Fibroblast of skin of back (primary cell): ENCODE measurements at regions not wholly inside any gene's neighbourhood (a gene's known extent, or its start where the extent isn't known, plus 50 kb on each side); places are given as distances from the start of the nearest gene placed in this dataset.
"Not testable (repeated sequence)": the region's sequence is repeated elsewhere in the genome, so short reads cannot be mapped to it uniquely, and the experiment has no call there.

Experiments used
- DNase-seq: peaks from one replicate; pipeline ENCODE4 v3.0.0-alpha.2; 2013

GRCh38 chr2:7860693-7861092 lies 821.2 kb upstream of the ID2 start:
- DNase-seq = peak; percentile 55

GRCh38 chr2:7861910-7862702 lies 819.8 kb upstream of the ID2 start:
- DNase-seq = peak; percentile 18

- no peak for DNase-seq
Measured at GRCh38 chr2:7866104-7866503, 815.8 kb upstream of the ID2 start.

GRCh38 chr2:7866825-7867224 lies 815.0 kb upstream of the ID2 start:
- no peak for DNase-seq

DNA sequence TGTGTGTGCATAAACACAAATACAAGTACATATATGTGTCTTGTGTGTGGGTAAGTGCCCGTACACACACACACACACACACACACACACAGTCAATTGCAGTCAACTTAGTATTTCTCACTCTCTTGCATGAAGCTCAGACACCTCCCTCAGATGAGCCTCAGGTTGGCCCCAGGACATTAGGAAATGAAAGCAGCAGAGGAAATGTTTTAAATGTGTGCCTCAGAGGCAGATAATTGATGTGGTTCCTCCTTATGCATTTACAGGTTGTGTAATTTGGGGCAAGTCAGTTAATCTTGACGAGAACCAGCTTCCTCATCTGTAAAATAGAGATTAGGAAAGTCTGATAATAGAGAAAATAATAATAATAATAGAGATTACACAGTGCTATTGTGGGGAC lies 814.0 kb upstream of the ID2 start:
- no peak for DNase-seq

DNA sequence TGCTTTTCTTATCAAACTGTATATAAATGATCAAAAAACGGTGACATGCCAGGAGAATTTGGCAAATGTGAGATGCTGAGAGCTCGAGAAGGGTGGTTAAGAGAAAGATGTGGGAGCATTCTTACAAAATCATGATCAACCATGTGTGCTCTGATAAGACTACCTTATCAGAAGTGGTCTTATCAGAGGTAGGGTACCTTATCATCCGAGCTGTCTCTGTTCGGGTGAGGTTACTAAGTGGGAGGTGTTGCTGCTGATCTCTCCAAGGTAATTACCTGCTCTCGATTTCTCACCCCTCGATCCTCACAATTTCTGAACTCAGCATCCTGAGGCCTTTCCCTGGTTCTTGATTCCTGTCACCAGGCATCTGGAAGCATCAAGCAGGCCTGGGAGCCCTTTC lies 813.0 kb upstream of the ID2 start:
- DNase-seq = no peak

DNA sequence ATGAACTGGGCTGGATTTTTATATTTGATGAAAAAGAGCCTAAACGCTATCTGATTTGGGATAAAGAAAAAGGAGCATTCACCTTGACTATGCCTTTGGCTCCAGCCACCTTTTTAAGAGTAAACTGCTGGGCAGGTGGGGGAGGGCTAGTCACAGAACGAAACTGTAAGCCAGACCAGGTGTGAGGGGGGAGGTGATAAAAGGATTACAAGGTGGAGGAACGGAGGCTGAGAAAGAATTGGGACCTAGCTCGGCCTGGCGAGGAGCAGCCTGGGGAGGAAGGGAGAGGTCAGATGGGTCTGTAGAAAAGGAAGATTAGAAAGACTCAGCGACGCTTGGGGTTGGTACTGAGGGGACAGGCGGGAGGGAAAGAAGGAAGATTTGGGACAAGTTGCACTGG lies 805.4 kb upstream of the ID2 start:
- not testable (repeated sequence) for DNase-seq

- DNase-seq = not testable (repeated sequence)
Measured at GRCh38 chr2:7878266-7878665, 803.6 kb upstream of the ID2 start.

- DNase-seq = peak; percentile 76
Measured at GRCh38 chr2:7878786-7879482, 802.9 kb upstream of the ID2 start.

GRCh38 chr2:7879483-7879835 lies 802.4 kb upstream of the ID2 start:
- DNase-seq = no peak

DNA sequence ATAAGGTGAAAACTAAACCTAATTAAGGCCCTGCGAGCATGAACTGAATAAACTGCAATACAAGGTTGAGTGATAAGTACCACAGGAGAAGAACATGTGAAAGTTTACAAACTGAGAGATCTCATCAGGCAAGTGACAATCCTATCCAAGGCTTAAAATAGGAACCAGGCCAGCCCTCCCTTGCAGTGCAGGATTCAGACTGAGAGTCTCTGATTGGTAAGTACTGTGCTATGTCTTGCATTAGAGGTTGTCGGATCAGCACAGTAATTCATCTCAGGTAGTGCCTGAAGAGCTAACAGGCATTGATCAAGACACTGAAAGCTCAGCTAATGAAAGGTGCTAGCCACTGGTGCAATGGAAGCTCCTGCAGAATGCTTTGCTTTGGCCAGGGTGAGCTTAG lies 801.7 kb upstream of the ID2 start:
- DNase-seq = no peak

DNA sequence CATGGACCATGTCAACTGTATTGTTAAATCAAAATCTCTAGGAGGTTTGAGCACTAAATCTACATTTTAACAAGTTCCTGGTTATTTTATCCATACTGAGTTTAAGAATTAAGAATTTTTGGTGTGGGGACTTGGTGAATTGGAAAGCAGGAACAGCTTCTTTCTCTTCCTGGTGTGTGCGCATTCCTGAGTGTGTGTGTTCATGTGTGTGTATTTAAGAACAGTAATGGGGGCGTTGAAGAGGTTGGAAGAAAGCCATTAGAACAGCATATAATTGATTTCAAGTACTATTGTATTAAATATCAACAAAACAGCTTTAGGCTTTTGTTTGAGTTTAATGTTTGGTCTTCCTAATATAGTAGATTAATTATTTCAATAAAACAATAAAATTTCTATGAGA lies 801.3 kb upstream of the ID2 start:
- DNase-seq = no peak

DNA sequence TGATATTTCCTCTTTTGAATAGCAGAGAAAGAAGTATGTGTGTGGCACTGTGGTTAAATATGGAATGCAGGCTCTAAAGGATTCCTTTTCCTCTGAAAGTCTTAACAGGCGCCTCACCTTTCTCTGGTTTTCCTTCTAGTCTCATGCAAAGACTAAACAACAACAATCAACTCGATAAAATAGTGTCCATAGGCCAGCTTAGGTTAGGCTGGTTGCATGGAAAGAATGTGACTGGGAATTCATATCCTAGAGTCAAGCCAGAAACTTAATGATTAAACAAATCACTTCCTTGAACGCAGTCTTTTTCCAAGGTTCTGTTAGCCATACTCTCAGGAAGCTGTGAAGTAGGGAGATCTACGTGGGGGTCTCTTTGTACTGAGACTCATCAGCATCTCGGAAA lies 800.8 kb upstream of the ID2 start:
- DNase-seq = peak; percentile 58

DNA sequence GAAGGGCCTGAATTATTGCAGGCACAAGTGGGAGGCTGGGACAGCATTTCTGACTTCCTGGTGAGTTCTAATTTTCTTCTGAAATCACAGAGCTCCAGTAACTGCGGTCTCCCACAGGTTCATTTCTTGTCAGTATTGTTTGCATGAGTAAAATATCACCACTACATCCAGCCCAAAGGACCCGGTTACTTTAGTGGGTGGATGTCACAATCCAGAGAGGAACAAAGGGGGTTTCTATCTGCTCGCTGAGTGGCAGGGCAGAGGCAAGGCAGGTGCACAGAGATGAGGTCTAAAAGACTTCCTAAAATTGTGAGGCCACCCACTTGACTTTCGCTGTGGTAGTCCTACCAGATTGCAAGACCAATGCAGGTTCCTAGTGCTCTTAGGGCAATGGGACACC lies 800.4 kb upstream of the ID2 start:
- DNase-seq = no peak

DNA sequence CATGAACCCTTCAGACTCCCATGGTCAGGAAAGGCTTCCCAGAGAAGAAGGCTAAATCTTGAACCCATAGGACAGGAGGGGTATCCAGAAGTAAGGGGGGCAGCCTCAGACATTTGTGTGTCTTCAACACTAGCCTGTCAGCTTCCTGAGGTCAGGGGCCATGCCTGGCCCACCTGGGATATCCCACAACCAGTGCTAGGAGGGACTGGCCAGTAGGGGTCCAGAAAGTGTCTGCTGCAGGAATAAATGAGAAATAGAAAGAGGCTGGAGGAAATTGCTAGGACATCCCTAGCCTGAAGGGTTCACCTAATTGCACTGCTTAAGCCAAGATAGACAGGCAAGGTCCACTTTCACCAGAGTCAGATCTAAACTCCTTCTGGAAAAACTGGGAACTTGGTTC lies 799.6 kb upstream of the ID2 start:
- DNase-seq = no peak

- no peak for DNase-seq
Measured at GRCh38 chr2:7884338-7884737, 797.5 kb upstream of the ID2 start.

DNA sequence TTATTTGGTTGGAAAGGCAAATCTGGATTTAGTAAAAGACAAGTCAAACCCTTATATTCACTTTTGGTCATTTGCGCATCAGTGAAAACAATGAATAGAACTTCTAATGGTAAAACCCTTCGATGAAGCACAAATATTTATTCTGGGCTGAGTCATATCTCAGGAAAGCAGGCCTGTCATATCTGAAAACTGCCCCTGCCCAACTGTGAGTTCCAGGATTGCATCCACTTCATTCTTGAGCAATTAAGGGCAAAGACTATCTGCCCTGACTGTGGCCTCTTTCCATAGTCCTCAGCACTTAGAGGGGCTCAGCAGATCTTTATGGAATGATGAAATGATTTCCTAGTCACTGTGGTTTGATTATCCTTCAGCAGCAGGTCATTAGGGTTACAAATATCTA lies 795.2 kb upstream of the ID2 start:
- DNase-seq = peak; percentile 43

GRCh38 chr2:7887441-7887840 lies 794.4 kb upstream of the ID2 start:
- no peak for DNase-seq

DNA sequence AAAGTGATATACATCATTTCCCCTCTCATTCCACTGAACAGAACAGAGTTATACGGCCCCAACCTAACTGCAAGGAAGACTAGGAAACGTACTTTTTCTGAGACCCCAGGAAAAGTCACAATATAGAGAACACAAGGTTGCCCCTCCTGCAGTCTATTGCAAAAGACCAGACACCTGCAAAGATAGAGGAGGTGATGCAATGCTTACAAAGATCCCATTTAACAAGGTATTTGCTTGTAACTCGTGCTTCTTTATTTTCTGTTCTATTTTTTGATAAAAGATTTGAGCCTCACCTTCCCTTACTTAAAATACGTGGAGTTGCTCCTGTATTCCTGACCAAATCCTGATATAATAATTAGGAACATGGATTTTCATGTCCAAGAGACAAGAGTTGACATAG lies 793.0 kb upstream of the ID2 start:
- DNase-seq = no peak

GRCh38 chr2:7891312-7891711 lies 790.5 kb upstream of the ID2 start:
- DNase-seq = no peak

DNA sequence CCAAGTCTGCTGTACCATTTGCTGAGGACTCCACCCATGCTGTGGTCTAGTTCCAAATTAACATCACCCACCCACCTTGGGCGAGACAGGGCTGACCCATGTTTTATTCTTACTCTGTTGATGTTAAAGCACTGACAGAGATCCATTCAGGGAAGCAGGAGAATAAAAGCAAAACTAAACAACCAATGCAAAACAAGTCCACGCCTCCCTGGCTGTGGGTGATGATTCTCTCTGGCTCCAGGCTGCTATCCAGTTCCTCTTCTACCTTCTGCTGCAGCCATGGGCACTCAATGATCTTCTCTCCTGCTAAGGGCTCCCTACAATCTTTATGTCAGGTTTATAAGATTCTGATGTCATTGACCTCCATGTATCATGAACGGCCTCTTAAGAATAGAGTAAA lies 786.6 kb upstream of the ID2 start:
- DNase-seq = no peak

DNA sequence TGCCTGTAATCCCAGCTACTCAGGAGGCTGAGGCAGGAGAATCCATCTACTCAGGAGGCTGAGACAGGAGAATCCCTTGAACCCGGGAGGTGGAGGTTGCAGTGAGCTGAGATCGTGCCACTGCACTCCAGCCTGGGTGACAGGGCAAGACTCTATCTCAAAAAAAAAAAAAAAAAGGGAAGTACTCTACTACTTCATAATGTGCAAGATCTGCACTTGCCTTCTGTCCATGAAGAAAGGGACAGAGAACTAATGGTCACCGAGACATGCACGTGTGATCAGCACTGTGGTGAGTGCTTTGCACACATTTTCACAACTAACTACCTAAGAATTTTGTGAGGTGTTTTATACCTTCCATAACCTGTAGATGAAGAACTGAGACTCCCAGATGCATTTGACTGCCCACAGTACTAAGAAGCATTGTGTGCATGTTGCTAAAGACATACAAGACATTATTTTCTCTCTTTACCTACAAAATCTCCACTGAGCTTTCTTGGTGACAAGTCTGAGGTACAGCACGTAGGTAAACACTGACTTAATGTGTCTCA lies 784.8 kb upstream of the ID2 start:
- DNase-seq = no peak

- DNase-seq = no peak
Measured at GRCh38 chr2:7899241-7899640, 782.6 kb upstream of the ID2 start.

DNA sequence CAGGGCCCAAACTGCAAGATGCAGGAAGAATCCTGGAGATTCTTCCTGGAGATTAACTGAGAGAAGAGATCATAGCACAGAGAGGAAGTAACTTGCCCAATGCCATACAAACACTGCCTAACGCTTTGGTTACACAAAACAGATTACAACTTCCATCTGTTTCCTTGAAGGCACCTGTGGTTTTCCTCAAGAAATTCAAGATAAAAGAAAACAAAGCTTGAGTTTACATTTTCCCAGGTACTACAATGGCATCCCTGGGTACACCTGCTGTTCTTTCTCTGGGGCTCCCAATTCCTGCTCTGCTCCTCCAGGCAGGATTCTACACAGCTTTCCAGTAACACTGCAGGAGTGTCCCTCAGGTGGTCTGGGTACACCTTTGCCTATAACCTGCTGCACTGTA lies 781.9 kb upstream of the ID2 start:
- no peak for DNase-seq
